ENCODE measurements at regions not wholly inside any gene's neighbourhood (a gene's known extent, or its start where the extent isn't known, plus 50 kb on each side); places are given as distances from the start of the nearest gene placed in this dataset.

DNA sequence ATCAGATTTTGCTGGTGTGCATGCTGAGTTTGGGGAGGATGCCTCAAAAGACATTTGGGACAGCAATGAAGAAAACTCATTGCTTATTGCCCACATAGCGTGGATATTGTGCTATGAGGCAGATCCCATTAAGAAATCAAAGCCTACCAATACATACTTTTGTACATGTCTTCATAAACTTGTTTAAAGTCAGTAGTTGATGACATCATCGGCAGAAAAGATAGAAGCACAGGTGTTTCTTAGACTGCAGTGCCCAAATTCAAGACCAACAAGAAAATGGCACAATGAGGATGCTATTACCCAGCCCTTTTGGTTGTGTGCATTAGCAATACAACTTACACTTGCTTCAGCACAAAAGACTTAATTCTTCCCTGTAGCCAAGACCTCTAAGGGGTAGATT is 428.7 kb upstream of the RARB start:
- POLR2A ChIA-PET: no interaction called here
- H3K9me3 ChIP-seq: no peaks in the 10 kb centered on the region
- intact Hi-C loops (cut with micrococcal nuclease; ENCODE audit: unreplicated experiment): no loop called here
- H3K4me1 Mint-ChIP-seq (ENCODE audit: low read depth, unreplicated experiment): no peaks in the 10 kb centered on the region
- H3K4me3 Mint-ChIP-seq (ENCODE audit: unreplicated experiment): no peak overlapping the region
- no peak for DNase-seq
- H3K27ac Mint-ChIP-seq (ENCODE audit: unreplicated experiment): no peak overlapping the region
- no peaks in the 10 kb centered on the region for H3K36me3 Mint-ChIP-seq (ENCODE audit: insufficient read depth, unreplicated experiment)
- H3K36me3 ChIP-seq (ENCODE audit: control insufficient read depth, insufficient read depth, low read length): no peaks in the 10 kb centered on the region
- H3K27me3 ChIP-seq (replicated peaks; ENCODE audit: control insufficient read depth, insufficient read depth, low read length): no peaks in the 10 kb centered on the region
- H3K4me3 ChIP-seq (ENCODE audit: low read depth, low read length): no peak overlapping the region
- no TSS peak for BruUV-seq (replicated peaks)
- peaks cover 6% of the 10 kb centered on the region for H3K27me3 Mint-ChIP-seq (ENCODE audit: insufficient read depth, unreplicated experiment)
- CTCF ChIA-PET: no interaction called here
- no peaks in the 10 kb centered on the region for H3K9me3 Mint-ChIP-seq (ENCODE audit: unreplicated experiment)
- TF ChIP-seq, protein P1, sequence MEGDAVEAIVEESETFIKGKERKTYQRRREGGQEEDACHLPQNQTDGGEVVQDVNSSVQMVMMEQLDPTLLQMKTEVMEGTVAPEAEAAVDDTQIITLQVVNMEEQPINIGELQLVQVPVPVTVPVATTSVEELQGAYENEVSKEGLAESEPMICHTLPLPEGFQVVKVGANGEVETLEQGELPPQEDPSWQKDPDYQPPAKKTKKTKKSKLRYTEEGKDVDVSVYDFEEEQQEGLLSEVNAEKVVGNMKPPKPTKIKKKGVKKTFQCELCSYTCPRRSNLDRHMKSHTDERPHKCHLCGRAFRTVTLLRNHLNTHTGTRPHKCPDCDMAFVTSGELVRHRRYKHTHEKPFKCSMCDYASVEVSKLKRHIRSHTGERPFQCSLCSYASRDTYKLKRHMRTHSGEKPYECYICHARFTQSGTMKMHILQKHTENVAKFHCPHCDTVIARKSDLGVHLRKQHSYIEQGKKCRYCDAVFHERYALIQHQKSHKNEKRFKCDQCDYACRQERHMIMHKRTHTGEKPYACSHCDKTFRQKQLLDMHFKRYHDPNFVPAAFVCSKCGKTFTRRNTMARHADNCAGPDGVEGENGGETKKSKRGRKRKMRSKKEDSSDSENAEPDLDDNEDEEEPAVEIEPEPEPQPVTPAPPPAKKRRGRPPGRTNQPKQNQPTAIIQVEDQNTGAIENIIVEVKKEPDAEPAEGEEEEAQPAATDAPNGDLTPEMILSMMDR (IDR thresholded peaks at IDR 0.05; ENCODE audit: insufficient read depth in 1 of 2, low read depth in 1 of 2, low read length in 1 of 2, severe bottlenecking in 1 of 2, unreplicated experiment in 1 of 2): no peak
- no peaks in the 10 kb centered on the region for H3K4me1 ChIP-seq

DNA sequence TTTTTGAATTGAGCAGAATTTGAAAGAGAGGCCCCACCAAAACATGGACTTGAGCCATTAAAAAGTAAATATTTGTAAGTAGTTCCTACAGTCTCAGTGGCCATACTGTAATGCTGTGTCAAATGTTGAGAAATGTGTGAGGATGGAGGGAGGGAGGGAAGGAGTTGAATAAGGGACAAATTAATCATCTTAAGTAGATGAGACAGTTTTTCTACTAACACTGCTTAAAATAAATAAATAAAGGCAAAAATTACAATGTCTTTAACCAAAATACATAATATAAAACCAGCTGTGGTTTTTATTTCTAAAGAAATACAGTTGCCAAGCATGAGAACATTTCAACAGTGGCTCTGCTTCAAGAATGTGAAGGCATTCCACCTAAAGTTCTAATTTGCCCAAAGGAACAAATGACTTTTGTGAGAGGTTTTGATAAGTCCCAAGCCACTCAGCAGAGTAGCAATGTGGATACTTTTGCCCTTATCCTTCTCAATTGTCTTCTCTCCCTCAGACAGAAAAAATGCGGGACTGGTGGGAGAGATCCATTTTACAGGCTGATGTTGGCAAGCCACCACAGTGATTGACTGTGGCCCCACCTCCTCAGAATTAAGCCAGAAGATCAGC is 427.0 kb upstream of the RARB start:
- Mint-ChIP-seq H3K4me3 (ENCODE audit: unreplicated experiment) (no peak overlapping the region), H3K27me3 (ENCODE audit: insufficient read depth, unreplicated experiment) (peaks cover 6% of the 10 kb centered on the region)

DNA sequence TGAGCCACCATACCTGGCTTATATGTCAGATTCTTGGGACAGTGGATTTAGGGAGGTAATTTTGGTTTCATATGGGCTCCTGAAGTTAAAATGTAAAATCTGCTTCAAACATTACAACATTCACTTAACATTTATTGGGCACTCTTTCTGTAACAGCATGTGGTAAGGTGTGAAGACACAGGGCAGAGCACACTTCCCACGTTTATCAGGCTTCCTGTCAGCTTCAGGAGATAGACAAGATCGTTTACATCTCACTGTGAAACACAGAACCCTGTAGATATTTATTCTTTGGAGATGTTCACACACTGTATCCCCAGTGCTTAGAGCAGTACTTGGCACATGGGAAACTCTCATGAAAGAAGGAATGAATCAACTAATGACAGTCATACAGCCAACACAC is 426.0 kb upstream of the RARB start:
- Histone ChIP-seq H3K4me1 (no peaks in the 10 kb centered on the region), H3K36me3 (ENCODE audit: control insufficient read depth, insufficient read depth, low read length) (no peaks in the 10 kb centered on the region), H3K4me3 (ENCODE audit: low read depth, low read length) (no peak overlapping the region), H3K9me3 (no peaks in the 10 kb centered on the region), H3K27me3 (replicated peaks; ENCODE audit: control insufficient read depth, insufficient read depth, low read length) (no peaks in the 10 kb centered on the region)
- H3K27ac Mint-ChIP-seq (ENCODE audit: unreplicated experiment): no peak overlapping the region
- intact Hi-C loops (cut with micrococcal nuclease; ENCODE audit: unreplicated experiment): no loop called here
- H3K4me3 Mint-ChIP-seq (ENCODE audit: unreplicated experiment): no peak overlapping the region
- TF ChIP-seq, protein P1 (IDR thresholded peaks at IDR 0.05; ENCODE audit: insufficient read depth in 1 of 2, low read depth in 1 of 2, low read length in 1 of 2, severe bottlenecking in 1 of 2, unreplicated experiment in 1 of 2): no peak
- no TSS peak for BruUV-seq (replicated peaks)
- ChIA-PET POLR2A (no interaction called here), CTCF (no interaction called here)
- no peaks in the 10 kb centered on the region for H3K27me3 Mint-ChIP-seq (ENCODE audit: insufficient read depth, unreplicated experiment)
- no peaks in the 10 kb centered on the region for H3K9me3 Mint-ChIP-seq (ENCODE audit: unreplicated experiment)
- no peak for DNase-seq
- no peaks in the 10 kb centered on the region for H3K4me1 Mint-ChIP-seq (ENCODE audit: low read depth, unreplicated experiment)
- no peaks in the 10 kb centered on the region for H3K36me3 Mint-ChIP-seq (ENCODE audit: insufficient read depth, unreplicated experiment)

More for the DNA sequence above, 427.0 kb upstream of the RARB start:
- CTCF ChIA-PET: no interaction called here
- POLR2A ChIA-PET: no interaction called here
- Histone ChIP-seq H3K4me1 (no peaks in the 10 kb centered on the region), H3K9me3 (no peaks in the 10 kb centered on the region), H3K36me3 (ENCODE audit: control insufficient read depth, insufficient read depth, low read length) (no peaks in the 10 kb centered on the region), H3K4me3 (ENCODE audit: low read depth, low read length) (no peak overlapping the region), H3K27me3 (replicated peaks; ENCODE audit: control insufficient read depth, insufficient read depth, low read length) (no peaks in the 10 kb centered on the region)
- H3K9me3 Mint-ChIP-seq (ENCODE audit: unreplicated experiment): no peaks in the 10 kb centered on the region
- intact Hi-C loops (cut with micrococcal nuclease; ENCODE audit: unreplicated experiment): no loop called here
- H3K36me3 Mint-ChIP-seq (ENCODE audit: insufficient read depth, unreplicated experiment): no peaks in the 10 kb centered on the region
- H3K27ac Mint-ChIP-seq (ENCODE audit: unreplicated experiment): no peak overlapping the region
- BruUV-seq (replicated peaks): no TSS peak
- TF ChIP-seq, protein P1 (IDR thresholded peaks at IDR 0.05; ENCODE audit: insufficient read depth in 1 of 2, low read depth in 1 of 2, low read length in 1 of 2, severe bottlenecking in 1 of 2, unreplicated experiment in 1 of 2): no peak
- no peaks in the 10 kb centered on the region for H3K4me1 Mint-ChIP-seq (ENCODE audit: low read depth, unreplicated experiment)
- DNase-seq: no peak

Data from Caco-2 (cell line).